WERI-Rb-1 (cell line): ENCODE measurements at regions not wholly inside any gene's neighbourhood (a gene's known extent, or its start where the extent isn't known, plus 50 kb on each side); places are given as distances from the start of the nearest gene placed in this dataset.
A peak's percentile ranks its signal among the peaks of the same experiment; 100 is the strongest.

Source experiments
- DNase-seq: peaks from one replicate; pipeline ENCODE4 v3.0.0-alpha.2; 2020
- H3K27ac ChIP-seq: fragments of 250-450 bp; sonication (Bioruptor Pico); 2 replicates; pipeline ENCODE4 v1.5.1; 2020; ENCODE audit warnings: mild to moderate bottlenecking, moderate library complexity
- H3K27me3 ChIP-seq: fragments of 250-450 bp; sonication (Bioruptor Pico); 2 replicates; pipeline ENCODE4 v1.5.1; 2021; ENCODE audit warnings: mild to moderate bottlenecking, low read depth, moderate library complexity; ENCODE audit not compliant: insufficient read depth, severe bottlenecking
- H3K36me3 ChIP-seq: fragments of 250-450 bp; sonication (Bioruptor Pico); 2 replicates; pipeline ENCODE4 v1.5.1; 2020; ENCODE audit warnings: mild to moderate bottlenecking, moderate library complexity
- H3K4me3 ChIP-seq: 2 replicates; pipeline ENCODE4 v1.5.1; 2011; ENCODE audit warnings: low read depth, mild to moderate bottlenecking, control low read depth, low read length
- H3K9me3 ChIP-seq: fragments of 250-450 bp; sonication (Bioruptor Pico); 2 replicates; pipeline ENCODE4 v1.5.1; 2021; ENCODE audit warnings: mild to moderate bottlenecking, moderate library complexity; ENCODE audit not compliant: severe bottlenecking
- CTCF ChIP-seq: IDR thresholded peaks from 2 replicates; pipeline ENCODE4 v1.5.1; 2011; ENCODE audit warnings: low read depth, mild to moderate bottlenecking, control low read depth, inconsistent platforms, low read length

GRCh38 chr11:134480136-134480712, 68.2 kb upstream of the B3GAT1 start:
- peak; percentile 26 for TF ChIP-seq CTCF

GRCh38 chr11:134479206-134480135, 67.4 kb upstream of the B3GAT1 start:
- no peak for DNase-seq
- Histone ChIP-seq H3K27ac (no peak overlapping the region), H3K9me3 (no peaks in the 10 kb centered on the region), H3K36me3 (no peaks in the 10 kb centered on the region), H3K27me3 (no peaks in the 10 kb centered on the region), H3K4me3 (no peak overlapping the region)
- TF ChIP-seq CTCF = no peak

More at GRCh38 chr11:134480136-134480712, 68.2 kb upstream of the B3GAT1 start:
- no peaks in the 10 kb centered on the region for H3K9me3 ChIP-seq
- 0 out of 2 replicates have a peak overlapping the region, but pooled peaks have one; percentile 1 for H3K27ac ChIP-seq
- no peaks in the 10 kb centered on the region for H3K36me3 ChIP-seq
- no peak overlapping the region for H3K4me3 ChIP-seq
- peak; percentile 31 for DNase-seq
- H3K27me3 ChIP-seq = no peaks in the 10 kb centered on the region

- TF ChIP-seq CTCF = no peak
- Histone ChIP-seq H3K9me3 (no peaks in the 10 kb centered on the region), H3K4me3 (no peak overlapping the region), H3K27me3 (no peaks in the 10 kb centered on the region), H3K27ac (no peak overlapping the region), H3K36me3 (no peaks in the 10 kb centered on the region)
- DNase-seq = no peak
These were observed 66.6 kb upstream of the B3GAT1 start for GRCh38 chr11:134478611-134479010.

- Histone ChIP-seq H3K27ac (no peak overlapping the region), H3K4me3 (no peak overlapping the region)
These were observed 66.1 kb upstream of the B3GAT1 start for GRCh38 chr11:134478176-134478575.

GRCh38 chr11:134477486-134477885, 65.4 kb upstream of the B3GAT1 start:
- TF ChIP-seq CTCF = no peak
- Histone ChIP-seq H3K4me3 (no peak overlapping the region), H3K36me3 (no peaks in the 10 kb centered on the region), H3K27me3 (no peaks in the 10 kb centered on the region), H3K9me3 (no peaks in the 10 kb centered on the region), H3K27ac (no peak overlapping the region)
- no peak for DNase-seq

More at GRCh38 chr11:134478176-134478575, 66.1 kb upstream of the B3GAT1 start:
- Histone ChIP-seq H3K27me3 (no peaks in the 10 kb centered on the region), H3K36me3 (no peaks in the 10 kb centered on the region), H3K9me3 (no peaks in the 10 kb centered on the region)
- DNase-seq = no peak
- no peak for TF ChIP-seq CTCF
